H1 (cell line): ENCODE measurements at regions not wholly inside any gene's neighbourhood (a gene's known extent, or its start where the extent isn't known, plus 50 kb on each side); places are given as distances from the start of the nearest gene placed in this dataset.

Source experiments
- CTCF ChIA-PET: fragments of 300-600 bp; sonication (Branson Sonifier 250); formaldehyde crosslinking; loops from one replicate; lab custom pipeline; 2021; ENCODE audit not compliant: partially characterized antibody; lab: Charles Lee
- POLR2A ChIA-PET: fragments of 300-600 bp; sonication (Branson Sonifier 250); formaldehyde crosslinking; loops from one replicate; lab custom pipeline; 2021; ENCODE audit warnings: inconsistent platforms; ENCODE audit not compliant: partially characterized antibody; lab: Charles Lee
- DNase-seq, 2 experiments: peaks; one replicate each; pipeline versions ENCODE4 v3.0.0 to v3.0.0-alpha.2; 2010 to 2022; ENCODE audit warnings: low spot score in 2 of 2, low read depth in 1 of 2, mixed read lengths in 1 of 2
- FAIRE-seq: peaks from 2 replicates; lab custom pipeline; 2011; peaks lifted over from hg19 to GRCh38; lab: Jason Lieb, UNC
- H2AFZ ChIP-seq: 2 replicates; pipeline ENCODE4 v1.8.1; 2012; ENCODE audit warnings: low read length, inconsistent platforms
- H2AK5ac ChIP-seq: 2 replicates; pipeline ENCODE4 v1.6.1; 2013; ENCODE audit warnings: low read depth, low read length
- H2BK120ac ChIP-seq: replicated peaks from 2 replicates; pipeline ENCODE3; 2013; ENCODE audit warnings: low read depth, low read length, inconsistent platforms
- H2BK12ac ChIP-seq: 2 replicates; pipeline ENCODE4 v1.6.1; 2013; ENCODE audit warnings: low read depth, low read length
- H2BK15ac ChIP-seq: 2 replicates; pipeline ENCODE4 v1.6.1; 2013; ENCODE audit warnings: low read length
- H2BK20ac ChIP-seq: 2 replicates; pipeline ENCODE4 v1.6.1; 2013; ENCODE audit warnings: low read length
- H2BK5ac ChIP-seq: 2 replicates; pipeline ENCODE4 v1.6.1; 2013; ENCODE audit warnings: low read depth, low read length
- H3K14ac ChIP-seq: 2 replicates; pipeline ENCODE4 v1.6.1; 2013; ENCODE audit warnings: inconsistent platforms; ENCODE audit not compliant: insufficient read length
- H3K18ac ChIP-seq: 2 replicates; pipeline ENCODE4 v1.6.1; 2013; ENCODE audit warnings: low read length; ENCODE audit errors: extremely low read depth
- H3K23ac ChIP-seq: 2 replicates; pipeline ENCODE4 v1.6.1; 2013; ENCODE audit warnings: inconsistent platforms; ENCODE audit not compliant: insufficient read length
- H3K23me2 ChIP-seq: 2 replicates; pipeline ENCODE4 v1.6.1; 2013; ENCODE audit warnings: low read depth, low read length
- H3K27ac ChIP-seq: 2 replicates; pipeline ENCODE4 v1.6.1; 2011; ENCODE audit warnings: low read depth, low read length, inconsistent platforms
- H3K27me3 ChIP-seq, 4 experiments: replicated peaks in 1 of 4; 1 replicate in 1 of 4; 2 replicates in 3 of 4; pipeline versions ENCODE4 v1.6.1 to v1.8.1; 2011 to 2013; ENCODE audit warnings: low read length in 3 of 4, mild to moderate bottlenecking in 3 of 4, inconsistent platforms in 2 of 4, mixed read lengths in 2 of 4, moderate library complexity in 1 of 4; ENCODE audit not compliant: control insufficient read depth in 3 of 4, insufficient read depth in 3 of 4; ENCODE audit errors: extremely low read depth in 1 of 4
- H3K36me3 ChIP-seq, 4 experiments: 2 replicates each; pipeline versions ENCODE4 v1.6.1 to v1.8.1; 2011 to 2013; ENCODE audit warnings: mild to moderate bottlenecking in 4 of 4, low read length in 3 of 4, moderate library complexity in 2 of 4, control low read depth in 1 of 4, inconsistent platforms in 1 of 4; ENCODE audit not compliant: insufficient read depth in 4 of 4, control insufficient read depth in 2 of 4
- H3K4ac ChIP-seq: replicated peaks from 2 replicates; pipeline ENCODE3; 2013; ENCODE audit warnings: low read length, low read depth, mixed read lengths, inconsistent platforms; ENCODE audit not compliant: insufficient read length
- H3K4me1 ChIP-seq, 4 experiments: replicated peaks in 1 of 4; 1 replicate in 1 of 4; 2 replicates in 3 of 4; pipeline versions ENCODE4 v1.6.1 to v1.8.1; 2011 to 2013; ENCODE audit warnings: low read length in 3 of 4, inconsistent platforms in 2 of 4, mixed read lengths in 1 of 4; ENCODE audit not compliant: insufficient read depth in 4 of 4, control insufficient read depth in 3 of 4
- H3K4me2 ChIP-seq, 2 experiments: 2 replicates each; pipeline versions ENCODE4 v1.6.1 to v1.8.1; 2011 to 2013; ENCODE audit warnings: low read depth in 2 of 2, low read length in 2 of 2, control low read depth in 1 of 2, inconsistent platforms in 1 of 2, mild to moderate bottlenecking in 1 of 2; ENCODE audit not compliant: insufficient read depth in 1 of 2
- H3K4me3 ChIP-seq, 4 experiments: fragments of 200-600, 300-600 bp in 1 of 4; sonication (generic), shearing (Covaris generic), sonication (Bioruptor Twin) in 1 of 4; 2 replicates each; pipeline versions ENCODE4 v1.5.1 to v1.8.1; 2011 to 2016; ENCODE audit warnings: low read length in 4 of 4, low read depth in 3 of 4, control low read depth in 2 of 4, inconsistent platforms in 2 of 4, mild to moderate bottlenecking in 2 of 4, mixed read lengths in 1 of 4, moderate library complexity in 1 of 4; ENCODE audit not compliant: insufficient read depth in 2 of 4; ENCODE audit errors: extremely low read depth in 1 of 4
- H3K56ac ChIP-seq: replicated peaks from 2 replicates; pipeline ENCODE3; 2013; ENCODE audit warnings: low read depth, mild to moderate bottlenecking, mixed read lengths, low read length, inconsistent platforms; ENCODE audit not compliant: insufficient read length
- H3K79me1 ChIP-seq: 2 replicates; pipeline ENCODE4 v1.6.1; 2013; ENCODE audit warnings: low read depth, low read length, control low read depth
- H3K79me2 ChIP-seq, 2 experiments: 2 replicates each; pipeline versions ENCODE4 v1.6.1 to v1.8.1; 2012 to 2013; ENCODE audit warnings: low read length in 2 of 2, mild to moderate bottlenecking in 2 of 2, inconsistent platforms in 1 of 2; ENCODE audit not compliant: insufficient read depth in 2 of 2, control insufficient read depth in 1 of 2
- H3K9ac ChIP-seq, 4 experiments: replicated peaks in 1 of 4; 1 replicate in 1 of 4; 2 replicates in 3 of 4; pipeline versions ENCODE4 v1.6.1 to v1.8.1; 2011 to 2013; ENCODE audit warnings: low read depth in 3 of 4, low read length in 3 of 4, control low read depth in 2 of 4, mild to moderate bottlenecking in 2 of 4, moderate library complexity in 2 of 4, inconsistent platforms in 1 of 4; ENCODE audit errors: extremely low read depth in 1 of 4
- H3K9me3 ChIP-seq, 2 experiments: 2 replicates each; pipeline versions ENCODE4 v1.6.1 to v1.8.1; 2012 to 2013; ENCODE audit warnings: mild to moderate bottlenecking in 2 of 2, moderate library complexity in 2 of 2, control low read depth in 1 of 2, inconsistent platforms in 1 of 2, low read depth in 1 of 2, low read length in 1 of 2, mixed read lengths in 1 of 2; ENCODE audit not compliant: insufficient read depth in 2 of 2
- H4K20me1 ChIP-seq, 2 experiments: replicated peaks in 1 of 2; 2 replicates each; pipeline versions ENCODE3 to v1.8.1; 2011 to 2013; ENCODE audit warnings: inconsistent platforms in 2 of 2, low read length in 2 of 2, mild to moderate bottlenecking in 1 of 2; ENCODE audit not compliant: insufficient read depth in 2 of 2, control insufficient read depth in 1 of 2
- H4K5ac ChIP-seq: 2 replicates; pipeline ENCODE4 v1.6.1; 2013; ENCODE audit warnings: low read length, low read depth, mixed read lengths, inconsistent platforms; ENCODE audit not compliant: insufficient read length
- H4K8ac ChIP-seq: 2 replicates; pipeline ENCODE4 v1.8.0; 2013; ENCODE audit warnings: mild to moderate bottlenecking, moderate library complexity, low read length, inconsistent platforms; ENCODE audit not compliant: insufficient read depth; ENCODE audit errors: extremely low read depth
- H4K91ac ChIP-seq: replicated peaks from 2 replicates; pipeline ENCODE3; 2013; ENCODE audit warnings: low read length, mixed read lengths, inconsistent platforms; ENCODE audit not compliant: insufficient read length
- CTBP2 ChIP-seq: IDR thresholded peaks from 2 replicates; pipeline ENCODE4 v1.7.0; 2011; ENCODE audit warnings: borderline replicate concordance, mild to moderate bottlenecking, moderate library complexity, mixed read lengths, low read length; ENCODE audit not compliant: insufficient read depth, insufficient read length
- GABPA ChIP-seq: IDR thresholded peaks from 2 replicates; pipeline ENCODE4 v1.6.1; 2011; ENCODE audit warnings: mild to moderate bottlenecking, low read length, moderate library complexity, borderline replicate concordance; ENCODE audit not compliant: insufficient read depth
- SIX5 ChIP-seq: IDR thresholded peaks from 2 replicates; pipeline ENCODE4 v1.6.1; 2011; ENCODE audit warnings: mild to moderate bottlenecking, low read depth, low read length
- WGBS, 2 experiments: shearing (Covaris generic) in 1 of 2; methylation state at CpG; one replicate each; pipeline versions ENCODE4 v1.1.6 to v1.1.7; 2013 to 2015; ENCODE audit warnings: low lambda C conversion rate in 2 of 2, mixed read lengths in 2 of 2, inconsistent platforms in 1 of 2, low coverage in 1 of 2, missing lambda C conversion rate in 1 of 2; ENCODE audit not compliant: insufficient replicate concordance in 2 of 2, insufficient coverage in 1 of 2, insufficient read length in 1 of 2; ENCODE audit errors: extremely low coverage in 1 of 2, missing lambda C conversion rate in 1 of 2; 5-methylcytosine and 5-hydroxymethylcytosine counted together

DNA sequence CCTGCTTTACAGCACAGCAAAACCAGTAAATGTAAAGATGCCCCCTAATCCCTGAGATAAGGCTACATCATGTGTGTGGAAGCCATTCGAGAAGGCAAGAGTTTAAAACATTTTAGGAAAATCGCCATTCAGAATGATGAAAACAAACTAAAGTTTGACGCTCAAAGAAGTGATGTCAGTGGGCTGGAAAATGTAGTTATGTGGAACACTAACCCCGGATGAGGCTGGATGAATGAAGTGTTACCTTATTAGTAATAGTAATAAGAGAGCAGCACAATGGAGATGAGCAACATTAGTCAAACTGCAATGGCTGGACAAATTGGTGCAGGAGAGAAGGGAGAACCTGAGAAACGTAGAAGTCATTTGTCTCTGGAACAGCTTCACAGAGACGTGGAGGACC, 130.7 kb upstream of the ARID1B start:
- Histone ChIP-seq H4K91ac (no peak overlapping the region), H4K20me1 (no peaks in the 10 kb centered on the region), H3K4me2 (no peak overlapping the region), H2AFZ (no peak overlapping the region), H3K9ac (no peak overlapping the region), H3K79me1 (no peaks in the 10 kb centered on the region), H3K18ac (no peak overlapping the region), H3K36me3 (no peaks in the 10 kb centered on the region), H3K79me2 (no peaks in the 10 kb centered on the region), H3K56ac (no peak overlapping the region), H3K27ac (no peak overlapping the region), H3K9me3 (no peaks in the 10 kb centered on the region), H3K23me2 (no peaks in the 10 kb centered on the region; the same call in 1 of the 2 replicates), H3K27me3 (no peaks in the 10 kb centered on the region), H2AK5ac (no peak overlapping the region), H2BK5ac (no peak overlapping the region), H2BK12ac (no peak overlapping the region), H2BK20ac (no peak overlapping the region), H3K23ac (no peak overlapping the region), H4K8ac (no peak overlapping the region; the same call in 1 of the 2 replicates), H3K4me1 (peaks cover 0 to 3% (median 0%) of the 10 kb centered on the region in 4 experiments; a peak in 1 of 7 replicates), H2BK15ac (no peak overlapping the region), H3K4ac (no peak overlapping the region), H4K5ac (no peak overlapping the region), H3K14ac (no peak overlapping the region), H3K4me3 (no peak overlapping the region), H2BK120ac (no peak overlapping the region)
- 79% methylated on average over 6 of the region's 6 CpGs; no CpG with 5 or more reads in 1 of the 2 experiments for WGBS, 2 experiments
- POLR2A ChIA-PET, result no interaction called here
- FAIRE-seq (no peak), DNase-seq (no peak)
- TF ChIP-seq GABPA (no peak), SIX5 (no peak), CTBP2 (no peak)
- CTCF ChIA-PET, result interaction anchor here (1.3 kb wide), 1 partner anchor 80 kb away, joined by 3 read pairs; no protein-coding TSS in a partner anchor
